ENCODE measurements at regions not wholly inside any gene's neighbourhood (a gene's known extent, or its start where the extent isn't known, plus 50 kb on each side); places are given as distances from the start of the nearest gene placed in this dataset.
A peak's percentile ranks its signal among the peaks of the same experiment; 100 is the strongest.

DNA sequence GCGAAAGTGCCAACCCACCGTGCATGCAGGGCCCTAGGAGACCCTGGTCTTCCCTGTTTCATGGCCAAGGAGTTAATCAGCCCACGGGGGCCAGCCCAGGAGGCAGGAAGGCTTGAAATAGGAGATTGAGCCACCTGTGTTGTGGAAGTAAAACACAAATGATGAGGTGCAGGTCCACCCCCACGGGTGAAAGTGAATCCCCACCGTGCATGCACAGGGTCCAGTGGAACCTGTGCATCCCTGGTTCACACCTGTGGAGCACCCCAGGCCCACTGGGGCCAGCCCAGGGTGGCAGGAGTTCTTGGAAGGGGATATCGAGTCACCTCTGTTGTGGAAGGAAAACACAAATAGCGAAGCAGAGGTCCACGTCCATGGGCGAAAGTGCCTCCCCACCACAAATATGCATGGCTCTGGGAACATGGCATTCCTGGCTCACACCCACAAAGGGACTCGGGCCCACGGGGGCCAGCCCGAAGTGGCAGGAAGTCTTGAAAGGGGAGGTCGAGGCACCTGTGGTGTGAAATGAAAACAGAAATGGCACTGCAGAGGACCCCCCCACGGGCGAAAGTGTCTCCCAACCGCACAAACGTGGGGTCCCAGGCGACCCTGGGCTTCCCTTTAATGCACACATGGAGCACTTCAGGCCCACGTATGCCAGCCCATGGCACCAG lies 381.5 kb downstream of the ALG10 start:
- 5% methylated on average over 15 of the region's 19 CpGs for WGBS (ENCODE audit: low lambda C conversion rate)
- Histone ChIP-seq H3K36me3 (replicated peaks in 1 of 2; ENCODE audit: control insufficient read depth in 1 of 2, insufficient read depth in 2 of 2, low read length in 1 of 2) (no peaks in the 10 kb centered on the region), H3K4me1 (ENCODE audit: control insufficient read depth in 1 of 2, insufficient read depth in 2 of 2, low read depth in 1 of 2, low read length in 1 of 2) (no peaks in the 10 kb centered on the region), H3K9ac (no peak overlapping the region), H3K79me2 (ENCODE audit: insufficient read depth) (no peaks in the 10 kb centered on the region), H3K27me3 (ENCODE audit: insufficient read depth) (no peaks in the 10 kb centered on the region; the same call in 1 of the 2 replicates), H3K9me3 (0 out of 2 replicates have a peak, but pooled peaks cover 5% of the 10 kb centered on the region), H3K4me2 (no peak overlapping the region), H3K27ac (ENCODE audit: low read depth in 2 of 2, low read length in 1 of 2) (no peak overlapping the region), H2AFZ (ENCODE audit: low read depth) (no peak overlapping the region), H3K9me2 (no peaks in the 10 kb centered on the region), H3K4me3 (ENCODE audit: low read depth in 2 of 2, low read length in 1 of 2) (no peak overlapping the region), H4K20me1 (ENCODE audit: insufficient read depth) (no peaks in the 10 kb centered on the region), H3F3A (replicated peaks; ENCODE audit: insufficient read depth) (no peaks in the 10 kb centered on the region)
- TF ChIP-seq NRF1 (IDR thresholded peaks at IDR 0.05; ENCODE audit: low read depth, low read length) (no peak), JUND (IDR thresholded peaks at IDR 0.05) (no peak), IRF3 (IDR thresholded peaks at IDR 0.05; ENCODE audit: low read depth, low read length) (no peak)
- DNase-seq, result peak; percentile 0
- POLR2A ChIA-PET, result no interaction called here
- CTCF ChIA-PET, result no interaction called here

DNA sequence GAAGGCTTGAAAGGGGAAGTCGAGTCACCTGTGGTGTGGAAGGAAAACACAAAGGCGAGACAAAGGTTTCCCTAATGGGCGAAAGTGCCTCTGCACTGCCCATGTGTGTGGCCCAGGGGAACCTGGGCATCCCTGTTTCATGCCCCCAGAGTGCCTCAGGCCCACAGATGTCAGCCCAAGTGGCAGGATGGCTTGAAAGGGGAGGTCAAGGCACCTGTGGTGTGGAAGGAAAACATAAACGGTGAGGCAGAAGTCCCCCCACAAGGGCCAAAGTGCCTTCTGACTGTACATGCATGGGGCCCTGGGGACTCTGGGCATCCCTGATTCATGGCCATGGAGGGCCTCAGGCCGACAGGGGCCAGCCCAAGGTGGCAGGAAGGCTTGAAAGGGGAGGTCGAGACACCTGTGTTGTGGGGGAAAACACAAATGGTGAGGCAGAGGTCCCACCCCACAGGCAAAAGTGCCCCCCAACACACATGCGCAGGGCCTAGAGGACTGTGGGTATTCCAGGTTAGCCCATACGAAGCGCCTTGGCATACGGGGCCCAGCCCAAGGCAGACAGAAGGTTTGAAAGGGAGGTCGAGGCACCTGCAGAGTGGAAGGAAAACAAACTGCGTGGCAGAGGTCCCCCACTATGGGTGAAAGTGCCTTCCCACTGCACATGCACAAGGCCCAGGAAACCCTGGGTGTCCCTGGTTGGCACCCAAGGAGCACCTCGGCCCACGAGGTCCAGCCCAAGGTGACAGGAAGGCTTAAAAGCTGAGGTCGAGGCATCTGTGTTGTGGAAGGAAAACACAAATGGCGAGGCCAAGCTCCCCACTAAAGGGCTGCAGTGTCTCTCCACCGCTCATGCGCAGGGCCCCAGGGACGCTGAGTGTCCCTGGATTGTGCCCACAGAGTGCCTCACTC lies 382.3 kb downstream of the ALG10 start:
- Histone ChIP-seq H3K79me2 (ENCODE audit: insufficient read depth) (no peaks in the 10 kb centered on the region), H3K27me3 (ENCODE audit: insufficient read depth) (no peaks in the 10 kb centered on the region; the same call in 1 of the 2 replicates), H3K4me3 (ENCODE audit: low read depth in 2 of 2, low read length in 1 of 2) (no peak overlapping the region), H3K4me1 (ENCODE audit: control insufficient read depth in 1 of 2, insufficient read depth in 2 of 2, low read depth in 1 of 2, low read length in 1 of 2) (no peaks in the 10 kb centered on the region), H3K4me2 (no peak overlapping the region), H4K20me1 (ENCODE audit: insufficient read depth) (no peaks in the 10 kb centered on the region), H3K9me2 (no peaks in the 10 kb centered on the region), H3F3A (replicated peaks; ENCODE audit: insufficient read depth) (no peaks in the 10 kb centered on the region), H3K9ac (no peak overlapping the region), H3K36me3 (replicated peaks in 1 of 2; ENCODE audit: control insufficient read depth in 1 of 2, insufficient read depth in 2 of 2, low read length in 1 of 2) (no peaks in the 10 kb centered on the region), H3K27ac (ENCODE audit: low read depth in 2 of 2, low read length in 1 of 2) (no peak overlapping the region), H3K9me3 (0 out of 2 replicates have a peak, but pooled peaks cover 7% of the 10 kb centered on the region), H2AFZ (ENCODE audit: low read depth) (no peak overlapping the region)
- CTCF ChIA-PET, result no interaction called here
- POLR2A ChIA-PET, result no interaction called here
- TF ChIP-seq NFIC (IDR thresholded peaks at IDR 0.05; ENCODE audit: borderline replicate concordance) (no peak), SIN3A (IDR thresholded peaks at IDR 0.05; ENCODE audit: borderline replicate concordance, low read depth, low read length) (no peak), FOXM1 (IDR thresholded peaks at IDR 0.05; ENCODE audit: low read depth) (no peak), IRF3 (IDR thresholded peaks at IDR 0.05; ENCODE audit: low read depth, low read length) (no peak), CTCF (IDR thresholded peaks at IDR 0.05) (no peak), EP300 (IDR thresholded peaks at IDR 0.05; ENCODE audit: borderline replicate concordance in 1 of 2, low read depth in 1 of 2, low read length in 1 of 2) (no peak), SMC3 (IDR thresholded peaks at IDR 0.05; ENCODE audit: low read depth, low read length) (no peak), TCF12 (IDR thresholded peaks at IDR 0.05) (no peak), GATA2 (CRISPR knock-in tag; IDR thresholded peaks at IDR 0.05) (no peak), NRF1 (IDR thresholded peaks at IDR 0.05; ENCODE audit: low read depth, low read length) (no peak), MXI1 (IDR thresholded peaks at IDR 0.05; ENCODE audit: low read depth, low read length) (no peak), FOXJ3 (CRISPR knock-in tag; IDR thresholded peaks at IDR 0.05) (no peak), RCOR1 (IDR thresholded peaks at IDR 0.05; ENCODE audit: low read length) (no peak), GABPA (IDR thresholded peaks at IDR 0.05; ENCODE audit: low read depth) (no peak), MEF2A (IDR thresholded peaks at IDR 0.05; ENCODE audit: borderline replicate concordance, low read depth) (no peak), YY1 (IDR thresholded peaks at IDR 0.05; ENCODE audit: low read depth) (no peak), ELF1 (IDR thresholded peaks at IDR 0.05) (no peak)
- TF ChIP-seq, protein P1, sequence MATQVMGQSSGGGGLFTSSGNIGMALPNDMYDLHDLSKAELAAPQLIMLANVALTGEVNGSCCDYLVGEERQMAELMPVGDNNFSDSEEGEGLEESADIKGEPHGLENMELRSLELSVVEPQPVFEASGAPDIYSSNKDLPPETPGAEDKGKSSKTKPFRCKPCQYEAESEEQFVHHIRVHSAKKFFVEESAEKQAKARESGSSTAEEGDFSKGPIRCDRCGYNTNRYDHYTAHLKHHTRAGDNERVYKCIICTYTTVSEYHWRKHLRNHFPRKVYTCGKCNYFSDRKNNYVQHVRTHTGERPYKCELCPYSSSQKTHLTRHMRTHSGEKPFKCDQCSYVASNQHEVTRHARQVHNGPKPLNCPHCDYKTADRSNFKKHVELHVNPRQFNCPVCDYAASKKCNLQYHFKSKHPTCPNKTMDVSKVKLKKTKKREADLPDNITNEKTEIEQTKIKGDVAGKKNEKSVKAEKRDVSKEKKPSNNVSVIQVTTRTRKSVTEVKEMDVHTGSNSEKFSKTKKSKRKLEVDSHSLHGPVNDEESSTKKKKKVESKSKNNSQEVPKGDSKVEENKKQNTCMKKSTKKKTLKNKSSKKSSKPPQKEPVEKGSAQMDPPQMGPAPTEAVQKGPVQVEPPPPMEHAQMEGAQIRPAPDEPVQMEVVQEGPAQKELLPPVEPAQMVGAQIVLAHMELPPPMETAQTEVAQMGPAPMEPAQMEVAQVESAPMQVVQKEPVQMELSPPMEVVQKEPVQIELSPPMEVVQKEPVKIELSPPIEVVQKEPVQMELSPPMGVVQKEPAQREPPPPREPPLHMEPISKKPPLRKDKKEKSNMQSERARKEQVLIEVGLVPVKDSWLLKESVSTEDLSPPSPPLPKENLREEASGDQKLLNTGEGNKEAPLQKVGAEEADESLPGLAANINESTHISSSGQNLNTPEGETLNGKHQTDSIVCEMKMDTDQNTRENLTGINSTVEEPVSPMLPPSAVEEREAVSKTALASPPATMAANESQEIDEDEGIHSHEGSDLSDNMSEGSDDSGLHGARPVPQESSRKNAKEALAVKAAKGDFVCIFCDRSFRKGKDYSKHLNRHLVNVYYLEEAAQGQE (IDR thresholded peaks at IDR 0.05; ENCODE audit: low read depth, low read length), result no peak
- WGBS (ENCODE audit: low lambda C conversion rate), result 24% methylated on average over 15 of the region's 19 CpGs
- peak; percentile 0 for DNase-seq
